OCI-M2 (cell line): ENCODE measurements at regions not wholly inside any gene's neighbourhood (a gene's known extent, or its start where the extent isn't known, plus 50 kb on each side); places are given as distances from the start of the nearest gene placed in this dataset.

Source experiments
- DNase-seq: peaks from one replicate; lab custom pipeline; 2025; ENCODE audit not compliant: unreplicated experiment; lab: John Stamatoyannopoulos, UW

- no peak for DNase-seq
Observed at GRCh38 chr4:175427751-175428150, 384.3 kb downstream of the GPM6A start.

- no peak for DNase-seq
Observed at GRCh38 chr4:175431694-175432093, 380.4 kb downstream of the GPM6A start.

DNA sequence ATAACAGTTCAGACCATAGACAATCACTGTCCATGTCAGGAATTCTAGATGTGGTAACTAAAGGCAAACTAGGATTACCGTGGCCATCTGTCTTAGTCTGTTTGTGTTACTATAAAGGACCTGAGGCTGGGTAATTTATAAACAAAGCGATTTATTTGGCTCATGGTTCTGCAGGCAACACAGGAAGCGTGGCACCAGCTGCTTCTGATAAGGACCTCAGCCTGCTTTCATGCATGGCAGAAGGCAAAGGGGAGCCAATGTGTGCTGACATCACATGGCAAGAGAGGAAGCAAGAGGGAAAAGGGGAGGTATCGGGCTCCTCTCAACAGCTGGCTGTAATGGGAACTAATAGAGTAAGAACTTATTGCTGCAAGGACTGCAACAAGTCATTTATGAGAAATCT is 376.7 kb downstream of the GPM6A start:
- no peak for DNase-seq

DNA sequence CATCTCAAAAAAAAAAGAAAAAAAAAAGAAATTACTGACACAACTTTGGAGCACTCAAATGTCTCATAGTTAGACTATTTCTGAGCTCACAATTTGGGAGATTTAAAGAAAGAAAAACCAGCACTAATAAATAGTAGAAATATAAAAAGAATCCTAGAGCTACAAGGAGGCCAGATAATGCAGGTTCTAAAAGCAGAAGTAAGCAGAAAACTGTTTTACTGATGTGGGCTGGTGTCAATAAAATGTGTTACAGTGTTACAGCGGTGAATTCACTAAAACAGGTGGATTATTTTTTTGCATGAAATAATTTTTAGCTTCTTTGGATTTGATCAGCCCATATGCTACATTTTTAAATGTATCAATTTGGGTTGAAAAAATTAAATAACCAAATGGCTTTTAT is 375.9 kb downstream of the GPM6A start:
- DNase-seq = no peak

DNA sequence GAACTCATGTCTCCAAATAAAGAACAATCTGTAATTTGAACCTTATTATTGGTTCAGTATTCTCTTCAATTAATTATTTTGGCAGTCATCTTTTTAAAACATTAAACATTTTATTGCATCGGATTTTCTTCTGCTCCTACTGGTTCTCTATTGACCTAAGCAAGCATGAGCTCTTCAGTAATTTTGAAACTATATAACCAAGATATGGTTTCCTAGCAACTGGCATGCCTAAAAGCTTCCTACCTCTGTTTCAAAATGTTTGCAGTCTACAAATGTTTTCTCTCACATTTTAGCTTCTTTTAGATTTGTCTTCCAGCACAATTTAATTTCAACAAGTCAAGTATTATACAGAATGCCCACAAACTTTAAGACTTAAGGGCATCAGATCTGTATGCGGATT is 371.3 kb downstream of the GPM6A start:
- DNase-seq = no peak

DNA sequence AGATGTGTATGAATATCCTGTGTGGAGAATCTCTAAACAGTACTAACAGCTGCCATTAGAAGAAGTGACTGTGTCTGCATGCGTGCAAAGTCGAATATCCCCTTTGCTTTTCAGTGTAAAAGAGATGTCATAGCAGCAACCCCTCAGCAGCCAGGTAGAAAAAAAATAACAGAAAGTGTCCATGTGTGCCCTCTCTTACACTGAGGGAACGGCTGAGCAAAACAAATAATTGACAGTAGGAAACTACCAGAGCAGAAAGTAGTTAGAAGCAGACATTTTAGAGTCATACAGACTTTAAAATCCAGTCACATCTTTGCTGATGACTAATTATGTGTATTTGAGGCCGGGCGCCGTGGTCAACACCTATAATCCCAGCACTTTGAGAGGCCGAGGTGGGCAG is 370.8 kb downstream of the GPM6A start:
- DNase-seq = no peak

DNA sequence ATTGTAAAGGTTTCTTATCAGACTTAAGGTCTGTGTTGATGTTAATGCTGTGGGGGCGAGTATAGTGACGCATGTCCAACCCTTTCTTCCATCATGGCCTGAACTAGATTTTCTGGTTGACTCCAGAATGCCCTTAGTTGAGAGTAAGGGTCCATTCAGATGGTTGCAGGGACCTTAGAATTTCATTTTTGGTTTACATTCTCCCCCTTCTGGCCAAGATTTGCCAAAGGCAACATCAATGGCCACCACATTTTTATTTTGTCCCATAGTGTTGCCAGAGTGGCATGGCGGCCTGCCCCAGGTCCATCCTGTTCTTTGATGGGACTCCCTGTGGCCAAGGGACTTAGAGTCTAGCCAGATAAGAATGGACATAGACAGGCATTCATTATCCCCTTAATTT is 368.5 kb downstream of the GPM6A start:
- no peak for DNase-seq

GRCh38 chr4:175444512-175444911 is 367.6 kb downstream of the GPM6A start:
- DNase-seq = no peak

DNA sequence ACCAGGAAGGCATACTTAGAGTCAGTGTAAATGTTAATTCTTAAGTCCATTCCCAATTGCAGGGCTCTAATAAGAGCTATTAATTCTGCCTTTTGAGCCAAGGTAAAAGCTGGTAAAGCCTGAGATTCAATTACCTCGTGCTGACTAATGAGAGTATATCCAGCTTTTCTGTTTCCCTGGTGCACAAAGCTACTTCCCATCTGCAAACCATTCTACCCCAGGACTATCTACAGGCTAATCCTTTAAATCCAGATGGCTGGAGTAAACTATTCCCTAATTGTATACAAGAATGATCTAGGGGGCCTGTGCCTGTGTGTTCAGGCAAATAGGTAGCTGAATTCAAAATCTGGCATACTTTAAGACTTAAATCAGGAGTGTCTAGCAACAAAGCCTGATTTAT is 365.0 kb downstream of the GPM6A start:
- DNase-seq = no peak

- no peak for DNase-seq
Observed at GRCh38 chr4:175450446-175450845, 361.6 kb downstream of the GPM6A start.

DNA sequence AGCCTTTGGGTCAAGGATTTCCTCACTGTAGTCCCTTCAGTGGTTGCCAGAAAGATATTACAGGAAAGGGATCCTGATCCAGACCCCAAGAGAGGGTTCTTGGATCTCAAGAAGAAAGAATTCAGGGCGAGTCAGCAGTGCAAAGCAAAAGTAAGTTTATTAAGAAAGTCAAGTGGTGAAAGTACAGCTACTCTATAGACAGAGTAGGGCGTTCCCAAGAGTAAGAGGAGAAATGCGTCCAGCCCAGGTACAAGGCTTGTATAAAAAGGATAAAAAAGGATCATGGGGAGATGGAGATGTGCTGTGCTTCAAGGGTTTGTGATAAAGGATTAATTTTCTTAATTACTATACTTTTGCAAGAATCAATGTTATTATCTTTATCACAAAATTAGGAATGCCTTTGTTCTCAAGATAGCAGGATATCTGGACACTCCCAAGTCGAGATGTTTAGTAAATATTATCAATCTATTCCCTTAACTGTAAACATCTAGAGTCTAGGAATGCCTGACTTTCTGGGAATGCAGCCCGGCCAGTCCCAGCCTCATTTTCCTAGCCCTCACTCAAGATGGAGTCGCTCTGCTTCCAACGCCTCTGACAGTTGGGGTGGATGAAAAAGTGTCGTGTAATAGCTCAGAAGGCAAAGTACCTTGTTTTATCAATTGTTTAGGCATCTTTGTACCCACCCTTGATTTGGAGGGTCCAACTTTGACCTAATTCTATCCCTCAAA is 360.7 kb downstream of the GPM6A start:
- no peak for DNase-seq

DNA sequence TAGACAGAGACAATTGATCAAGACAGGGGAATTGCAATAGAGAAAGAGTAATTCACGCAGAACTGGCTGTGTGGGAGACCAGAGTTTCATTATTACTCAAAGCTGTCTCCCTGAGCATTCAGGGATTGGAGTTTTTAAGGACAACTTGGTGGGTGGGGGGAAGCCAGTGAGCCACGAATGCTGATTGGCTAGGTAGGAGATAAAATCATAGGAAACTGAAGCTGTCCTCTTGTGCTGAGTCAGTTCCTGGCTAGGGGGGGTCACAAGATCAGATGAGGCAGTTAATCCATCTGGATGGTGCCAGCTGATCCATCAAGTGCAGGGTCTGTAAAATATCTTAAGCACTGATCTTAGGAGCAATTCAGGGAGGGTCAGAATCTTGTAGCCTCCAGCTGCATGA is 358.6 kb downstream of the GPM6A start:
- DNase-seq = no peak

DNA sequence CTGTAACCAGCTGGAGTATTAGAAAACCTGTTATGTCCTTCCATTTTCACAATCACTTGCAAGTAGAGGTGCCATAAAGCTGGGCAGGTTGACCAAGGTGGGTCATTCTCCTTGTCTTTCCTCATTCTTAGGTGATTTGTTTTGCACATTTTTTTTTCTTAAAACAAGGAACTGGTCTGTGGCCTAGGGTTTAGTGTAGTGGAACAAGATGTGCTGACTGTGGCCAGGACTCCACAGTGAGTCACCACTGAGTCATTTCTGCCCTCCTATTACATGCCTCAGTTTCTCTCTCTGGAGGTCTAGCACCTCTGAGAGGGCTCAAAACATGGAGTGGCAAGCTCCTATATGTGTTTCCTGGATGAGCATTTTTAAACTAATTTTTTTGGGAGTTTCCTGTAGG is 355.9 kb downstream of the GPM6A start:
- no peak for DNase-seq

DNA sequence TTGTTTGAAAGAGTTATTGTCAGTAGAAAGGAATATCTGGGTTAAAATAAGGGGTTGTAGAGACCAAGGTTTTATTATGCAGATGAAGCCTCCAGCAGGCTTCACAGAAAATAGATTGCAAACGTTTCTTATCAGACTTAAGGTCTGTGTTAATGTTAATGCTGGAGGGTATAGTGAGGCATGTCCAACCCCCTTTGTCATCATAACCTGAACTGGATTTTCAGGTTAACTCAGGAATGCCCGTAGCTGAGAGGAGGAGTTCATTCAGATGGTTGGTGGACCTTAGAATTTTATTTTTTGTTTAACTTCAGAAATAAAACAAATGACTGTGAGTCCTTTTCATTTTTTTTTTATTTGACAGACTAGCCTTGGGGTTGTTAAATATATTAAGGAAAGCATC is 354.1 kb downstream of the GPM6A start:
- DNase-seq = no peak

- no peak for DNase-seq
Observed at GRCh38 chr4:175459571-175459970, 352.5 kb downstream of the GPM6A start.

GRCh38 chr4:175460414-175460813 is 351.6 kb downstream of the GPM6A start:
- DNase-seq = no peak

- no peak for DNase-seq
Observed at GRCh38 chr4:175469514-175469913, 342.6 kb downstream of the GPM6A start.

DNA sequence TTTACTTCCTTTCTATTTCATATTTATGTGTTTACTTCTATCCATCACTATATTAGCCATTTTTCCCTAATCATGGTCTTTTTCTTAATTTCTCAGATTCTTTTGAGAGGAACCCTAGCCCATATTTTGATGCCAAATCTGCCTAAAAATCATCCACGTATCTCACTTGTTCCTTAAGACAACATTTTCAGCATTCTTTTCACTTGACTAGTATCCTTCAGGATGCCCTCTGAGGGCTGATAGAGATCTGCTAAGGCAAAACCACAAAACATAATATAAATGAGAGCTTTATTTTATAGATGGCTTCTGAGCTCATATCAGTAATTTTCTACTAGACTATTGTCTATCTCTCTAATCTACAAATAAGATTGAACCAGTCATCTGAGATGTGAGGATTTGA is 341.9 kb downstream of the GPM6A start:
- DNase-seq = no peak

GRCh38 chr4:175480404-175480803 is 331.7 kb downstream of the GPM6A start:
- no peak for DNase-seq

DNA sequence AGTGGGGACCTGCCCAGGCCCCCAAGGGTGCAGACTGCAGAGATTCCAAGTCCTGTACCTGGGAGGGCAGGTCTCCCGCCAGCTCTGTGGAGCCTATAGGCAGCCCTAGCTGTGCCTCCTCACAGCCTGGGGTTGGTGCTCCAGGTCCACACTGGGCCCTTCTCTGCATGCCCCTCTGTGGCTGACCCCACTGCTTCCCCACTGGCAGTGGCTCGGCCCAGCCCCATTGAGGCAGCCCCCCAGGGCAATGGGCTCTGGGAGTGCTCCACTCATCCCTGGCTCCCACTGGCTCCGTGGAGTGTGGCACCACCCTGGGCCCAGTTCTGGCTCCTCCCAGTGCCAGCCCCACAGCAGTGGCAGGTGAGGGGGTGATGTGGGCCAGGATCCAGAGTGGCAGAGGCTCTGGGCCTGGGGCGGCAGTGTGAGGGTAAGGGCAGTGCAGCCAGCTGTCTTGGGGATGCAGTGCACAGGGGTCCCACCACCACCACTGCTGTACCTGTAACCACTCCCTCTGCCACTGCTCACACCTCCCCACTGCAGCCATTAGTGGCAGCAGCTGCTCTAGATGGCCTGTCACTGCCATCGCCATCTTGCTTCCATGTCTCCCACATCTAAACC is 312.2 kb downstream of the GPM6A start:
- DNase-seq = no peak

- DNase-seq = no peak
Observed at GRCh38 chr4:175504318-175504717, 307.7 kb downstream of the GPM6A start.

GRCh38 chr4:175509320-175509719 is 302.7 kb downstream of the GPM6A start:
- no peak for DNase-seq

GRCh38 chr4:175511861-175512260 is 300.2 kb downstream of the GPM6A start:
- no peak for DNase-seq
